IMR-90 (cell line): ENCODE measurements at regions not wholly inside any gene's neighbourhood (a gene's known extent, or its start where the extent isn't known, plus 50 kb on each side); places are given as distances from the start of the nearest gene placed in this dataset.

ENCODE experiments used
- CTCF ChIP-seq: conservative IDR thresholded peaks from 2 replicates; pipeline ENCODE4 v1.5.1; 2012; ENCODE audit warnings: mild to moderate bottlenecking, low read depth, low read length, improper control_type of control experiment
- MXI1 ChIP-seq: IDR thresholded peaks from 2 replicates; pipeline ENCODE4 v1.6.1; 2012; ENCODE audit warnings: low read depth, mild to moderate bottlenecking, low read length, moderate library complexity, borderline replicate concordance
- POLR2A ChIP-seq: IDR thresholded peaks from 2 replicates; pipeline ENCODE4 v1.6.1; 2012; ENCODE audit warnings: mild to moderate bottlenecking, low read depth, low read length
- RAD21 ChIP-seq: IDR thresholded peaks from 2 replicates; pipeline ENCODE4 v1.6.1; 2012; ENCODE audit warnings: low read length, improper control_type of control experiment
- USF2 ChIP-seq: fragments of 150-350 bp; IDR thresholded peaks from 2 replicates; pipeline ENCODE4 v1.6.1; 2017; ENCODE audit warnings: mild to moderate bottlenecking, antibody characterized with exemption, low read length, low read depth

- TF ChIP-seq USF2 (no peak), MXI1 (no peak), CTCF (no peak), RAD21 (no peak), POLR2A (no peak)
These were observed 163.2 kb downstream of the SEM1 start for GRCh38 chr7:96546426-96546825.
